BJ (cell line): ENCODE measurements at regions not wholly inside any gene's neighbourhood (a gene's known extent, or its start where the extent isn't known, plus 50 kb on each side); places are given as distances from the start of the nearest gene placed in this dataset.

Experiments
- CTCF ChIA-PET: fragments of 350-600 bp; formaldehyde crosslinking; extraction: SDS; loops from one replicate; lab custom pipeline; 2021; ENCODE audit warnings: antibody characterized with exemption, inconsistent platforms; lab: Yijun Ruan, JAX
- POLR2A ChIA-PET: fragments of 300-600 bp; sonication (Branson Sonifier 250); formaldehyde crosslinking; extraction: SDS; loops from one replicate; lab custom pipeline; 2021; ENCODE audit warnings: antibody characterized with exemption; lab: Charles Lee
- DNase-seq: peaks from one replicate; pipeline ENCODE4 v3.0.0-alpha.2; 2011; ENCODE audit warnings: low read depth
- H3K27me3 ChIP-seq: 2 replicates; pipeline ENCODE4 v1.6.0; 2011; ENCODE audit warnings: low read length; ENCODE audit not compliant: control insufficient read depth, insufficient read depth
- H3K36me3 ChIP-seq: 2 replicates; pipeline ENCODE4 v1.5.1; 2011; ENCODE audit warnings: low read length; ENCODE audit not compliant: control insufficient read depth, insufficient read depth
- H3K4me3 ChIP-seq: 2 replicates; pipeline ENCODE4 v1.5.1; 2011; ENCODE audit warnings: low read depth, mild to moderate bottlenecking, control low read depth, low read length
- CTCF ChIP-seq: IDR thresholded peaks from 2 replicates; pipeline ENCODE4 v1.5.1; 2011; ENCODE audit warnings: low read depth, mild to moderate bottlenecking, control low read depth, inconsistent platforms, low read length, moderate library complexity; ENCODE audit not compliant: insufficient read depth

GRCh38 chr1:57908147-57908890 lies 484.5 kb upstream of the DAB1 start:
- ChIA-PET CTCF (no interaction called here), POLR2A (no interaction called here)
- no peaks in the 10 kb centered on the region for H3K36me3 ChIP-seq
- no peaks in the 10 kb centered on the region for H3K27me3 ChIP-seq
- TF ChIP-seq CTCF, result no peak
- no peak for DNase-seq
- H3K4me3 ChIP-seq, result no peak overlapping the region

GRCh38 chr1:57901208-57901919 lies 477.5 kb upstream of the DAB1 start:
- H3K36me3 ChIP-seq, result no peaks in the 10 kb centered on the region
- DNase-seq, result no peak
- H3K4me3 ChIP-seq, result no peak overlapping the region
- POLR2A ChIA-PET, result no interaction called here
- no peak for TF ChIP-seq CTCF
- H3K27me3 ChIP-seq, result no peaks in the 10 kb centered on the region; the same call in 1 of the 2 replicates
- CTCF ChIA-PET, result no interaction called here

- Histone ChIP-seq H3K27me3 (no peaks in the 10 kb centered on the region; the same call in 1 of the 2 replicates), H3K36me3 (no peaks in the 10 kb centered on the region), H3K4me3 (no peak overlapping the region)
- DNase-seq, result no peak
- CTCF ChIA-PET, result no interaction called here
- TF ChIP-seq CTCF, result no peak
- POLR2A ChIA-PET, result no interaction called here
Observed at GRCh38 chr1:57898531-57898930, 474.7 kb upstream of the DAB1 start.

- no peaks in the 10 kb centered on the region for H3K36me3 ChIP-seq
- TF ChIP-seq CTCF, result no peak
- DNase-seq, result no peak
- POLR2A ChIA-PET, result no interaction called here
- H3K27me3 ChIP-seq, result no peaks in the 10 kb centered on the region; the same call in 1 of the 2 replicates
- CTCF ChIA-PET, result no interaction called here
- H3K4me3 ChIP-seq, result no peak overlapping the region
Observed at GRCh38 chr1:57897581-57897980, 473.7 kb upstream of the DAB1 start.

GRCh38 chr1:57894315-57894714 lies 470.5 kb upstream of the DAB1 start:
- POLR2A ChIA-PET, result no interaction called here
- Histone ChIP-seq H3K27me3 (no peaks in the 10 kb centered on the region; the same call in 1 of the 2 replicates), H3K4me3 (no peak overlapping the region), H3K36me3 (no peaks in the 10 kb centered on the region)
- DNase-seq, result no peak
- CTCF ChIA-PET, result no interaction called here
- no peak for TF ChIP-seq CTCF
